ENCODE measurements at regions not wholly inside any gene's neighbourhood (a gene's known extent, or its start where the extent isn't known, plus 50 kb on each side); places are given as distances from the start of the nearest gene placed in this dataset.
A peak's percentile ranks its signal among the peaks of the same experiment; 100 is the strongest.
"Not testable (repeated sequence)": the region's sequence is repeated elsewhere in the genome, so short reads cannot be mapped to it uniquely, and the experiment has no call there.

GRCh38 chr16:9014389-9014788 is 50.7 kb upstream of the USP7 start:
- Mint-ChIP-seq H3K27me3 (ENCODE audit: low read depth) (peaks cover 11% of the 10 kb centered on the region), H3K9me3 (ENCODE audit: insufficient read depth) (peaks cover 7% of the 10 kb centered on the region), H3K27ac (no peak overlapping the region), H3K36me3 (ENCODE audit: low read depth) (peaks cover 7% of the 10 kb centered on the region), H3K4me3 (no peak overlapping the region), H3K4me1 (ENCODE audit: low read depth) (peaks cover 3% of the 10 kb centered on the region)
- DNase-seq (no peak), ATAC-seq (no peak)
- ChIA-PET CTCF (no interaction called here), POLR2A (interaction anchor here (0.6 kb wide), 1 partner anchor 145 kb away, joined by 4 read pairs; the partner anchor contains the start of gene CARHSP1)

DNA sequence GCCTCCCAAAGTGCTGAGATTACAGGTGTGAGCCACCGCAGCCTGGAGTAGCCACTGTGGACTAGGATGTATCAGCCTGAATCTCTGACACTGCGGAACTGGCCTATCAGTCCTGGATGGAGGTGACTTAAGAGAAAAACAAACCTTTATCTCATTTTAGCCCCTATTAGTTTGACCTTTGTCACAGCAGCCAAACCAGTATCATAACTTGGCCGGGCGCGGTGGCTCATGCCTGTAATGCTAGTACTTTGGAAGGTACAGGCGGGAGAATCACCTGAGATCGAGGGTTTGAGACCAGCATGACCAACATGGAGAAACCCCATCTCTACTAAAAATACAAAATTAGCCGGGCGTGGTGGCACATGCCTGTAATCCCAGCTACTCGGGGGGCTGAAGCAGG is 51.8 kb upstream of the USP7 start:
- POLR2A ChIA-PET: no interaction called here
- H3K4me3 Mint-ChIP-seq: no peak overlapping the region
- no peak for DNase-seq

DNA sequence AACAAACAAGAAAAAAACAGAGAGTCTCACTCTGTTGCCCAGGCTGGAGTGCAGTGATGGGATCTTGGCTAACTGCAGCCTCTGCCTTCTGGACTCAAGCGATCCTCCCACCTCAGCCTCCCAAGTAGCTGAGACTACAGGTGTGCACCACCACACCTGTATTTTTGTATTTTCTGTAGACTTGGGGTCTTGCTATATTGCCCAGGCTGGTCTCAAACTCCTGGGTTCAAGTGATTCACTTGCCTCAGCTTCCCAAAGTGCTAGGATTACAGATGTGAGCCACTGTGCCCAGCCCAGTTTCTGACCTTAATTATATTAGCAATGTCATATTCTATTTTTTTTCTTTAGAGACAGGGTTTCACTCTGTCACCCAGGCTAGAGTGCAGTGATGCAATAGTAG is 52.3 kb upstream of the USP7 start:
- H3K36me3 Mint-ChIP-seq (ENCODE audit: low read depth); H3K4me1 Mint-ChIP-seq (ENCODE audit: low read depth); H3K27ac Mint-ChIP-seq; H3K9me3 Mint-ChIP-seq (ENCODE audit: insufficient read depth); DNase-seq; H3K4me3 Mint-ChIP-seq; POLR2A ChIA-PET; ATAC-seq; H3K27me3 Mint-ChIP-seq (ENCODE audit: low read depth); CTCF ChIA-PET: not testable (repeated sequence)

More for the DNA sequence above, 51.8 kb upstream of the USP7 start:
- peaks cover 3% of the 10 kb centered on the region for H3K4me1 Mint-ChIP-seq (ENCODE audit: low read depth)
- H3K27ac Mint-ChIP-seq: no peak overlapping the region
- no peak for ATAC-seq
- H3K27me3 Mint-ChIP-seq (ENCODE audit: low read depth): peaks cover 9% of the 10 kb centered on the region
- peaks cover 7% of the 10 kb centered on the region for H3K36me3 Mint-ChIP-seq (ENCODE audit: low read depth)
- peaks cover 7% of the 10 kb centered on the region for H3K9me3 Mint-ChIP-seq (ENCODE audit: insufficient read depth)
- CTCF ChIA-PET: no interaction called here

DNA sequence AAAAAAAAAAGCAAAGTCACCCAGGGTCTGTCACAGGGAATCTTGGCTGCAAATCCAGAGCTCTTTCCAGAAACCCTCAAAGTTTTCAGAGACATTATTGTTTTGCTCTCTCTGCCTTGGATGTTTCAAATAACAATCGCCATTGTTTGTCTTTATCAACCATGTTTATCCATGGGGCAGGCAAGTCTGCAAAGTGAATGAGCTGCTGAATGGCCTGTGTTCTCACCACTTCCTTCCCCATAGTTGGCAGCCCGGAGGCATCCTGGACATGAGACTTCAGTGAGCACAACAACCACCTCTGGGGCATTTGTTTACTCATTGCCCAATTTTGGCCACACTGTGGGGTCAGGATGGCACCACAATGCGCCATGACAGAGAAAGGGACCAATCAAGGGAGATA is 53.1 kb upstream of the USP7 start:
- Mint-ChIP-seq H3K27ac (no peak overlapping the region), H3K36me3 (ENCODE audit: low read depth) (peaks cover 7% of the 10 kb centered on the region), H3K9me3 (ENCODE audit: insufficient read depth) (peaks cover 7% of the 10 kb centered on the region), H3K4me1 (ENCODE audit: low read depth) (peaks cover 3% of the 10 kb centered on the region), H3K4me3 (no peak overlapping the region), H3K27me3 (ENCODE audit: low read depth) (peaks cover 7% of the 10 kb centered on the region)
- ATAC-seq (no peak), DNase-seq (no peak)
- ChIA-PET CTCF (interaction anchor here (0.7 kb wide), 1 partner anchor 8 kb away, joined by 3 read pairs; no protein-coding TSS in a partner anchor), POLR2A (no interaction called here)

DNA sequence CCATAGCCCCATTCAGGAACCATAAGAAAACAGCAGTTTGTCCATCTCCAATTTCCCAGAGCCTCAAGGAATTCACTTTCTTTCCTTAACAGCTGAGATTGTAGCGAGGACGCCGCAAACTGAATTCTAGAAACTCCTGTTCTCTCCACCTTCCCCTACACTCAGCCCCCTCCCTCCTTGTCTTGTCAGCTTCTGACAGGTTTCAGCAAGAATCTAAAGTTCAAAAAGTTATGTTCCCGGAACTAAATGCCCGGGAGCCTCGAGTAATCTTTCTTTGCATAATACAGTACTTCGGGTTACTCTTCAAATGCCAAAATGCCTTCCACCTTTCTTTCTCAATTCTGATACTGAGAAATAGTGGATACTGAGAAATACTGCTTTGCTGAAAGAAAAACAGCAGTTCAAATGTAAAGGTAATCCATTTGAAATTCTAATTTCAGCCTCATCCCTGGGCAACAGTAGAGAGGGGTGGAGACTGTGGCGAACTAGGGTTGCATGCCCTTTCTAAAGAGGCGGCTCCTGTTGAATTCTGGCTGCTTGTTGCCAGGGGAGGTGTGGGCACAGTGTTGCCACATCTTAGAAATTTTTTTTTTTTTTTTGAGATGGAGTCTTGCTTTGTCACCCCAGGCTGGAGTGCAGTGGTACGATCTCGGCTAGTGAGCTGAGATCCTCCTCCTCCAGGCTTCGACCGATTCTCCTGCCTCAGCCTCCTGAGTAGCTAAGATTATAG is 63.5 kb upstream of the USP7 start:
- no peaks in the 10 kb centered on the region for H3K36me3 Mint-ChIP-seq (ENCODE audit: low read depth)
- ChIA-PET CTCF (no interaction called here), POLR2A (no interaction called here)
- DNase-seq: no peak
- no peak overlapping the region for H3K27ac Mint-ChIP-seq
- ATAC-seq: no peak
- H3K9me3 Mint-ChIP-seq (ENCODE audit: insufficient read depth): no peaks in the 10 kb centered on the region
- H3K4me1 Mint-ChIP-seq (ENCODE audit: low read depth): no peaks in the 10 kb centered on the region
- peaks cover 2% of the 10 kb centered on the region for H3K27me3 Mint-ChIP-seq (ENCODE audit: low read depth)
- no peak overlapping the region for H3K4me3 Mint-ChIP-seq

DNA sequence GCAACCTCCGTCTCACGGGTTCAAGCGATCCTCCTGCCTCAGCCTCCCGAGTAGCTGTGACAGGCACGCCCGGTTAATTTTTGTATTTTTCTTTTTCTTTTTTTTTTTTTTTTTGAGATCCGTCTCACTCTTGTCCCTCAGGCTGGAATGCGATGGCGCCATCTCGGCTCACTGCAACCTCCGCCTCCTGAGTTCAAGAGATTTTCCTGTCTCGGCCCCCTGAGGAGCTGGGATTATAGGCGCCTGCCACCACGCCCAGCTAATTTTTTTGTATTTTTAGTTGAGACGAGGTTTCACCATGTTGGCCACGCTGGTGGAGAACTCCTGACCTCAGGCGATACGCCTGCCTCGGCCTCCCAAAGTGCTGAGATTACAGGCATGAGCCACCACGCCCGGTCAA is 63.0 kb upstream of the HAPSTR1 start:
- POLR2A ChIA-PET; H3K9me3 Mint-ChIP-seq (ENCODE audit: insufficient read depth); H3K27me3 Mint-ChIP-seq (ENCODE audit: low read depth): not testable (repeated sequence)

DNA sequence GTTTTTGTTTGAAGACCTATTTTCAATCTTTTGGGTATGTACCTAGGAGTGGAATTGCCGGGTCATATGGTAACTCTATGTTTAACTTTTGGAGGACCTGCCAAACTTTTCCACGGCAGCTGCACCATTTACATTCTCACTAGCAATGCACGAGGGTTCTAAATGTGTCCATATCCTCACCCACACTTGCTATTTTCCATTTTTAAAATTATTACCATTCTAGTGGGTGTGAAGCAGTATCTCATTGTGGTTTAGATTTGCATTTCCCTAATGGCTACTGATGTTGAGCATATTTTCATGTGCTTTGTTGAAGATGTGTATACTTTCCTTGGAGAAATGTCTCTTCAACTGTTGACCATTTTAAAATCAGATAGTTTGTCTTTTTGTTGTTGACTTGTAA is 60.3 kb upstream of the HAPSTR1 start:
- no peaks in the 10 kb centered on the region for H3K4me1 Mint-ChIP-seq (ENCODE audit: low read depth)
- POLR2A ChIA-PET: interaction anchor here (1.1 kb wide), 1 partner anchor 20 kb away, joined by 3 read pairs; no protein-coding TSS in a partner anchor
- DNase-seq (no peak), ATAC-seq (no peak)
- no peaks in the 10 kb centered on the region for H3K36me3 Mint-ChIP-seq (ENCODE audit: low read depth)
- peaks cover 2% of the 10 kb centered on the region for H3K27me3 Mint-ChIP-seq (ENCODE audit: low read depth)
- H3K4me3 Mint-ChIP-seq: no peak overlapping the region
- no peaks in the 10 kb centered on the region for H3K9me3 Mint-ChIP-seq (ENCODE audit: insufficient read depth)
- CTCF ChIA-PET: interaction anchor here (1.5 kb wide), 1 partner anchor 22 kb away, joined by 3 read pairs; no protein-coding TSS in a partner anchor
- H3K27ac Mint-ChIP-seq: no peak overlapping the region

More for the DNA sequence above, 63.0 kb upstream of the HAPSTR1 start:
- CTCF ChIA-PET; ATAC-seq; DNase-seq; H3K36me3 Mint-ChIP-seq (ENCODE audit: low read depth); H3K4me1 Mint-ChIP-seq (ENCODE audit: low read depth); H3K27ac Mint-ChIP-seq; H3K4me3 Mint-ChIP-seq: not testable (repeated sequence)

GRCh38 chr16:9033125-9033830 is 58.2 kb upstream of the HAPSTR1 start:
- no peaks in the 10 kb centered on the region for H3K9me3 Mint-ChIP-seq (ENCODE audit: insufficient read depth)
- DNase-seq (no peak), ATAC-seq (no peak)
- H3K27me3 Mint-ChIP-seq (ENCODE audit: low read depth): no peaks in the 10 kb centered on the region
- ChIA-PET CTCF (interaction anchor here (0.8 to 1.5 kb wide), 4 partner anchors 25 to 101 kb away, joined by 3 to 5 read pairs (median 4); no protein-coding TSS in a partner anchor), POLR2A (no interaction called here)
- no peak overlapping the region for H3K27ac Mint-ChIP-seq
- no peaks in the 10 kb centered on the region for H3K36me3 Mint-ChIP-seq (ENCODE audit: low read depth)
- no peaks in the 10 kb centered on the region for H3K4me1 Mint-ChIP-seq (ENCODE audit: low read depth)
- H3K4me3 Mint-ChIP-seq: no peak overlapping the region

GRCh38 chr16:9034056-9034455 is 57.4 kb upstream of the HAPSTR1 start:
- Mint-ChIP-seq H3K4me1 (ENCODE audit: low read depth) (no peaks in the 10 kb centered on the region), H3K36me3 (ENCODE audit: low read depth) (no peaks in the 10 kb centered on the region), H3K27me3 (ENCODE audit: low read depth) (no peaks in the 10 kb centered on the region), H3K9me3 (ENCODE audit: insufficient read depth) (no peaks in the 10 kb centered on the region), H3K4me3 (no peak overlapping the region), H3K27ac (no peak overlapping the region)
- ChIA-PET POLR2A (no interaction called here), CTCF (interaction anchor here (1.1 to 1.5 kb wide), 3 partner anchors 26 to 100 kb away, joined by 3 to 5 read pairs (median 4); no protein-coding TSS in a partner anchor)
- ATAC-seq: no peak
- DNase-seq: no peak

GRCh38 chr16:9035996-9036395 is 55.4 kb upstream of the HAPSTR1 start:
- CTCF ChIA-PET: no interaction called here
- no peak overlapping the region for H3K27ac Mint-ChIP-seq
- POLR2A ChIA-PET: no interaction called here

GRCh38 chr16:9039210-9039609 is 52.2 kb upstream of the HAPSTR1 start:
- ChIA-PET CTCF (no interaction called here), POLR2A (interaction anchor here (0.6 kb wide), 1 partner anchor 103 kb away, joined by 3 read pairs; no protein-coding TSS in a partner anchor)
- H3K27me3 Mint-ChIP-seq (ENCODE audit: low read depth): peaks cover 2% of the 10 kb centered on the region
- no peak overlapping the region for H3K27ac Mint-ChIP-seq
- no peaks in the 10 kb centered on the region for H3K36me3 Mint-ChIP-seq (ENCODE audit: low read depth)
- peak; percentile 43 for DNase-seq
- H3K9me3 Mint-ChIP-seq (ENCODE audit: insufficient read depth): no peaks in the 10 kb centered on the region
- peak; percentile 49 for ATAC-seq
- H3K4me1 Mint-ChIP-seq (ENCODE audit: low read depth): no peaks in the 10 kb centered on the region
- no peak overlapping the region for H3K4me3 Mint-ChIP-seq

More at GRCh38 chr16:9035996-9036395, 55.4 kb upstream of the HAPSTR1 start:
- H3K4me3 Mint-ChIP-seq: no peak overlapping the region
- no peak for ATAC-seq
- H3K9me3 Mint-ChIP-seq (ENCODE audit: insufficient read depth): no peaks in the 10 kb centered on the region
- peaks cover 2% of the 10 kb centered on the region for H3K27me3 Mint-ChIP-seq (ENCODE audit: low read depth)
- H3K4me1 Mint-ChIP-seq (ENCODE audit: low read depth): no peaks in the 10 kb centered on the region
- H3K36me3 Mint-ChIP-seq (ENCODE audit: low read depth): no peaks in the 10 kb centered on the region
- no peak for DNase-seq

- Mint-ChIP-seq H3K36me3 (ENCODE audit: low read depth) (no peaks in the 10 kb centered on the region), H3K4me3 (no peak overlapping the region)
- ATAC-seq: no peak
Measured at GRCh38 chr16:9040800-9041412, 50.5 kb upstream of the HAPSTR1 start.

More at GRCh38 chr16:9040800-9041412, 50.5 kb upstream of the HAPSTR1 start:
- CTCF ChIA-PET: interaction anchor here (1.6 kb wide), 1 partner anchor 32 kb away, joined by 6 read pairs; no protein-coding TSS in a partner anchor
- POLR2A ChIA-PET: no interaction called here
- no peaks in the 10 kb centered on the region for H3K4me1 Mint-ChIP-seq (ENCODE audit: low read depth)
- no peak for DNase-seq
- peaks cover 2% of the 10 kb centered on the region for H3K27me3 Mint-ChIP-seq (ENCODE audit: low read depth)
- no peaks in the 10 kb centered on the region for H3K9me3 Mint-ChIP-seq (ENCODE audit: insufficient read depth)
- H3K27ac Mint-ChIP-seq: no peak overlapping the region

Data from activated CD8-positive, alpha-beta T cell treated with anti-CD3 and anti-CD28 coated beads, Interleukin-2, amount 10 ng/mL, durations not matched to agents 7 days and 5 days (primary cell).